ENCODE measurements at regions not wholly inside any gene's neighbourhood (a gene's known extent, or its start where the extent isn't known, plus 50 kb on each side); places are given as distances from the start of the nearest gene placed in this dataset.
A peak's percentile ranks its signal among the peaks of the same experiment; 100 is the strongest.
"Not testable (repeated sequence)": the region's sequence is repeated elsewhere in the genome, so short reads cannot be mapped to it uniquely, and the experiment has no call there.

DNA sequence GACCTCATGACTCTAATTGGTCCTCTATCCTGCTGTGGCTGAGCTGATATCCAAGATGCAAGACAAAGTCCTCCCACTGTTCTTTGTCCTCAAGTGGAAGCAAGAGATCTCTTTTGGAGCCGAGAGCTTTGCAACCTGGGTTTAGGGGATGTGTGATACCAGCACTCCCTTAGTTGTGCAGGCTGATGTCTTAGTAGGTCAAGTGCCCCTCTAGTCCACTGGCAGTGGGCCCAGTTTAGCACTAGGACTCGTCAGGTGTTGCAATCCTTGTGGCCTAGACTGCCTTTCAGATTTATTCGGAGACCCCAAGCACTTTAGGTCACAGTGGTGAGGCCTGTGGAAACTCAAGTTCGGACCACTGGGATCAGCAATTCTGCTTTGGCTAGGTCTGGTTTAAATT lies 64.0 kb downstream of the GPRASP3 start:
- no peak for DNase-seq (ENCODE audit: low spot score)

DNA sequence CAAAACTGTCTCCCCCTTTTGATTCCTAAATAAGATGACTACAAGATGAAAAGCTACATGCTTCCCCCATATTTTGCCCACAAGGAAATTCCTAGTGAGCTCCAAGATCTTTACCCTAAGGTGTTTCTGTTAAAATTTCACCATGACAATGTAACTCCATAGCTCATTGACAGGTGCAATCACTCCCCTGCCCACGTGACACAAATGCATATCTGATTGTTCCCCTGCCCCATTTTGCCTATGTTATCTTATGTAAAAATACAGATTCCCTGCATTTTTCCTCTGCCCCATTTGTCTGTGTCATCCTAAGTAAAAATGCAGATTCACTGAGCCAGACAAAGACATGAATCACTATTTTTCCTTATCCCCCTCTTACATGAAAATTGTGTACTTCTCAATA lies 66.7 kb downstream of the GPRASP3 start:
- no peak for DNase-seq (ENCODE audit: low spot score)

DNA sequence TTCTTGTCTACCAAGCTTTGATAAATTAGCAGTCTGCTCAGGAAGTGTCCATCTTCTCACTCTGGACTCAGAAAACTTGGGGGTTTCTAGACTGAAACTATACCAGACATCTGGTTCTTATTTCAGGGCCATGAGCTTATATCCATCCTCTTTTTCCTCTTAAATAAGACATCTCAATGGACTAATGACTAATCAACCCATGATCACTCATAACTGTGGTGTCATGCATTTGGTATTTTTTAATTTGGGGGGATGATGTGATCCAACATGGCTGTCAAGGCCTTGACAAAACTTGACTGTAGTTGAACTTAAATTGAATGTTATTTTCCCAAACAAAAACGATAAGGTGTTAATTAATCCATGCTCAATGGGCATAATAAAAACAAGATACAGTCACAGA lies 87.8 kb downstream of the GPRASP3 start:
- DNase-seq (ENCODE audit: low spot score) = no peak

DNA sequence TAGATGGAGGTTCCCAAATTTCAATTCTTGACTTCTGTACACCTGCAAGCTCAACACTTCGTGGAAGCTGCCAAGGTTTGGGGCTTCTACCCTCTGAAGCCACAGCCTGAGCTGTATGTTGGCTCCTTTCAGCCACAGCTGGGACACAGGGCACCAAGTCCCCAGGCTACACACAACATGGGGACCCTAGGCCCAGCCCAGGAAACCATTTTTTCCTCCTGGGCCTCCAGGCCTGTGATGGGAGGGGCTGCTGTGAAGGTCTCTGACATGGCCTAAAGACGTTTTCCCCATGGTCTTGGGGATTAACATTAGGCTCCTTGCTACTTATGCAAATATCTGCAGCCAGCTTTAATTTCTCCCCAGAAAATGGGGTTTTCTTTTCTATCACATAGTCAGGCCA lies 97.7 kb downstream of the GPRASP3 start:
- not testable (repeated sequence) for DNase-seq (ENCODE audit: low spot score)

DNA sequence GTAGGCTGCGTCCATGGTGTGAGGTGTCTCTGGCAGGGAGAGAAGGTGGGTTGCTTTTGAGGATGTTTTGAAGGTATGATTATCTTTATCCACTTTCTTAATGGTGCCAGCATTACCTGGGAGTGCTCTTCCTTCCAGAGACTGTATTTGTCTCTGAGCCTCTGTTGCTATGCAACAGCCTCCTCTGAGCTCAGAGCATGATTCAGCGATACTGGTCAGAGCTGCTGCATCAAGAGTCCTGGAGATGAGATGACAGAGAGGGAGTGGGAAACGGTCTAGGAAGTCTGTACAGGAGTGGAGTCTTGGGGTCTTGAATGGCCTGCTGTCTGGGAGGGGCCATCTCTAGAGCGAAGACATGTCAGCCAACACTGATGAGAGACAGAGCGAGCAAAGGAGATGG lies 104.4 kb upstream of the RAB40AL start:
- peak; percentile 55 for DNase-seq (ENCODE audit: low spot score)

DNA sequence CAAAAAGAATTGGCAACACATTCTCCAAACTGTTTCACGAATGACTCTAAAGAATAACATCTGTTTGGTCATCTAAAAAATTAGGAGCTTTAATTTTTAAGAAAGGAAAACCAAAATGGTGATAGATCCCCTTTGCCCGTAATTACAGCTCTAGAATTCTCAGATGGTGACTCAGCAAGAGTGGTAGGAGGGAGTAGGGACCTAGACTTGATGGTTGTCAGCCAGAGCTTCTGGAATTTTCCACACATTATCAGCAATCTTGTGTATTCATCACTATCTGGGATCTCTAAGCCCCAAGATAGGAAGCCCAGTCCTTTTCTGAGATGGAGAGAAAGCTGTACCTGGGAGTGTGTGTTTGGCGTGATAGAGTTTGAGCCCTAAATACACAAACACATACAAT lies 103.9 kb upstream of the RAB40AL start:
- peak; percentile 15 for DNase-seq (ENCODE audit: low spot score)

DNA sequence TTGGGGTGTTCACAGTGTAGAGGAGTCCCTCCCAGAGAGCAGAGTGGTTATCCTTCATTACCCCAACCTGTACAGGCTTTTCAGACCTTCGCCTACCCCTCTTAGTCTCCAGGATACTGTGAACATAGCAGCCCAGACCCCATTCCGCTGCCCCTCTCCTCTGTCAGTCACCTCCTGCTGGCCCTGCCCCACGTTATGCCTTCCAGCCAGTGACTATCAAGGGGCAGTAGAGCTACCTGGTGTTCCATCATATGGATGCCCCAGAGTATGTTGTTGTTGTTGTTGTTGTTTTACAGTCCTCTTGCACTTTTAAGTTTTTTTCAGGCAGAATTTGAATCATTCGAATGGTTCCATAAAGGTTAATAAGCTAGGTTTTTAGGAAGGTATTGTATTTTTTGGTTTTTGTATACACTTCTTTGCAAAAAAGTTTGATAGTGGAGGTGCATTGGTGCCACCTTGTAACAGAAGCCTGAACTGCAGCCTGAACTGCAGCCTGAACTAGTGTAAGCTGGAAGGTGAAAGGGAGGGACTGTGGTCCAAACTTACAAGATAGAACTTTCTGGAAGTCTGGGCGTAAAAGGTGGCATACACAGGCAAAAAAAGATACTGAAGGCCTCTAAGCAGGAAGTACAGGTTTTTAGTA lies 101.4 kb upstream of the RAB40AL start:
- DNase-seq (ENCODE audit: low spot score) = peak; percentile 26

- DNase-seq (ENCODE audit: low spot score) = no peak
Observed at GRCh38 chrX:102837847-102838246, 99.2 kb upstream of the RAB40AL start.

- no peak for DNase-seq (ENCODE audit: low spot score)
Observed at GRCh38 chrX:102840871-102841705, 96.0 kb upstream of the RAB40AL start.

DNA sequence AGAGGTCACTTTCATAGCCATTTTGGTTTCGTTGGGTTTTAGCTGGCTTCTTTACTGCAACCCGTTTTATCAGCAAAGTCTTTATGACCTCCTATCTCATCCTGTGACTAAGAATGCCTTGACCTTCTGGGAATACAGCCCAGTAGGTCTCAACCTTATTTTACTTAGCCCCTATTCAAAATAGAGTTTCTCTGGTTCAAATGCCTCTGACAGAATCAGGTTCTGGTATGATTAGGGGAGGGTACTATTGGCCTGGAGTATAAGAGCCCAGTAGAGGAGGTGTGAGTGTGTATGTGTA lies 95.4 kb upstream of the RAB40AL start:
- DNase-seq (ENCODE audit: low spot score) = no peak

- DNase-seq (ENCODE audit: low spot score) = no peak
Observed at GRCh38 chrX:102845020-102845419, 92.1 kb upstream of the RAB40AL start.

DNA sequence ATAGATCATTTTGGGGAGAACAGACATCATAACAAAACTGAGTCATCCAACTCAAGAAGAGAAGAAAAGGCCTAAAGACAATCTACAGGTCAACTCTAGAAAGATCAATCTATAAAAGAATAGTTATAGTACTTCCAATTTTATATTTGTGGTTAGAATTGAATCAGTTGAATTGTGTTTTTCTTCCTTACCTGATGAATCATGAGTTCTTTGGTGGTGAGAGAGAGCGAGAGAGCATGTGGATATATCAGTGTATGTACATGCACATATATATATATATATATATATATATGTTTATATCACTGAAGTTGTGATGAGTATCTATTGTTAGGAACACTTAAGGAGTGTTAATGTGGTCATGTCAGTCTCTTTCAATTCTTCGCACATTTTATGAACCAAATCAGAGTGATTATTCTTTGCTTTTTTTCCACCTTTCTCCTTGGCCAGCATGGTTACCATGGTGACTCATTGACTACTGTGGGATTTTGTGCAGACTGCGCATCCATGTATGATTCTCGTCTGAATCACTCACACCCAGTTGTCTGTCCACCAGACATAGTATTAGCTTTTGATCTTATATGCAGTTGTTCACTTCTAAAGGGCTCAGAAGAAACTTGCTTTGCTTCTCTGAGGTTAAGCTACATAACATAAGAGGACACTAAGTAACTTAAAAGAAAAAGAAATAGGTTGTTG lies 90.4 kb upstream of the RAB40AL start:
- DNase-seq (ENCODE audit: low spot score) = peak; percentile 32

- DNase-seq (ENCODE audit: low spot score) = no peak
Observed at GRCh38 chrX:102847362-102847761, 89.7 kb upstream of the RAB40AL start.

- no peak for DNase-seq (ENCODE audit: low spot score)
Observed at GRCh38 chrX:102849396-102849795, 87.7 kb upstream of the RAB40AL start.

DNA sequence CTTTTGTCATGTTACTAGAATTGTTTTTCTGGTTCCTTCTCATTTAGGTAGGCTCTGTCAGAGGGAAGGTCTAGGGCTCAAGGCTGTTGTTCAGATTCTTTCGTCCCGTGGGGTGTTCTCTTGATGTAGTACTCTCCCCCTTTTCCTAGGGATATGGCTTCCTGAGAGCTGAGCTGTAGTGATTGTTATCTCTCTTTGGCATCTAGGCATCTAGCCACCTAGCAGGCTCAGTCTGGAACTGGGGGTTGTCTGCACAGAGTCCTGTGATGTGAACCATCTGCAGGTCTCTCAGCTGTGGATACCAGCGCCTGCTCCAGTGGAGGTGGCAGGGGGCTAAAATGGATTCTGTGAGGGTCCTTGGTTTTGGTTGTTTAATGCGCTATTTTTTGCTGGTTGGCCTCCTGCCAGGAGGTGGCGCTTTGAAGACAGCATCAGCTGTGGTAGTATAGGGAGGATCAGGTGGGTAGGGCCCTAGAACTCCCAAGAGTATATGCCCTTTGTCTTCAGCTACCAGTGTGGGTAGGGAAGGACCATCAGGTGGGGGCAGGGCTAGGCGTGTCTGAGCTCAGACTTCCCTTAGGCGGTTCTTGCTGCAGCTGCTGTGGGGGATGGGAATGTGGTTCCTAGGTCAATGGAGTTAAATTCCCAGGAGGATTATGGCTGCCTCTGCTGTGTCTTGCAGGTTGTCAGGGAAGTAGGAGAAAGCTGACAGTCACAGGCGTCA lies 78.1 kb upstream of the RAB40AL start:
- not testable (repeated sequence) for DNase-seq (ENCODE audit: low spot score)

GRCh38 chrX:102859550-102859871 lies 77.6 kb upstream of the RAB40AL start:
- DNase-seq (ENCODE audit: low spot score) = no peak

GRCh38 chrX:102860235-102860634 lies 76.8 kb upstream of the RAB40AL start:
- no peak for DNase-seq (ENCODE audit: low spot score)

DNA sequence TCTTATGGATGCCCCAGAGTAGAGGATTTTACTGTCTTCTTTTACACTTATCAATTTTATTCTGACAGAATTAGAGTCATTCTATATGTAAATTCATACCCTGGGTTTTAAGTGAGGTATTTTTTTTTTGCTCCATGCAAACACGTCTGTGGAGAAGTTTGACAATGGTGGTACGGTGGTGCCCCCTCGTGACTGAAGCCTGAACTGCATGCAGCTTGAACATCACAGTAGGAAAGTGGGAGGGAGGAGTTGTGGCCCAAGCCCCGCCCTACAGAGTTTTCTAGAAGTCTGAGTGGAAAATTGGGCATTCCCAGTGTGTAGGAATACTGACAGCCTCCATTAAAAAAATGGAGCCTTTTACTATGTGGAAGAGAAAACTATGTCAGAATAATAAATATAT lies 73.3 kb upstream of the RAB40AL start:
- peak; percentile 78 for DNase-seq (ENCODE audit: low spot score)

DNA sequence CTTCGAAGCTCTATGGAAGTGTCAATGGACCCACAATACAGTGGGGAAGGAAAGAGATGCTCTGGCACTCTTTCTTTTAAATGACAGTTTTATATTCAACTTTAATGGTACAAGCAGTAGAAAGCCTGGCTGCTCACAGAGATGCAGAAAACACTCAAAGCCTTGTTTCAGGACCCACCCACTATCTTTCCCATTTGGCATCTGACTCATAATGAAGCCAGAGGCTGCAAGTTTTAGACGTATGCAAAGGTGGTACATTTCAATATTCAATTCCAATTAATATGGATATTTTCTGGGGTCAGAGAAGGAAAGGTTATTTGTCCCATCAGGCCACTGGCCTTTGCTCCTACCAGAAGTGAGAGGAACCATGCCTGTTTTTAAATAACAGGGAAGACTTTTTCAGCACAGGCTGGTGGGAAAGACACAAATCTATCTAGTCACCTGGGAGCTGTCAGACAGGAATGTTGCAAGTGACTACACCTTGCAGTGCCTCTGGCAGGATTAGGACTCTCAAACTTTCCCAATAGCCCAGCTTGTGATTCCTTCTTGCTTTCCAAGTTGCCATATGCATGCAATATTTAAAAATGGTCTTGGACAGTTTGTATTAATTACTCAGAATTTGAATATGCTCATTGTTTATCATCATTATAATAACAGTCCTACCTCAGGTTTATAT lies 70.0 kb upstream of the RAB40AL start:
- DNase-seq (ENCODE audit: low spot score) = no peak

GRCh38 chrX:102883491-102883890 lies 53.6 kb upstream of the RAB40AL start:
- no peak for DNase-seq (ENCODE audit: low spot score)

Data from AG08395 (cell line).